ENCODE measurements at regions not wholly inside any gene's neighbourhood (a gene's known extent, or its start where the extent isn't known, plus 50 kb on each side); places are given as distances from the start of the nearest gene placed in this dataset.

DNA sequence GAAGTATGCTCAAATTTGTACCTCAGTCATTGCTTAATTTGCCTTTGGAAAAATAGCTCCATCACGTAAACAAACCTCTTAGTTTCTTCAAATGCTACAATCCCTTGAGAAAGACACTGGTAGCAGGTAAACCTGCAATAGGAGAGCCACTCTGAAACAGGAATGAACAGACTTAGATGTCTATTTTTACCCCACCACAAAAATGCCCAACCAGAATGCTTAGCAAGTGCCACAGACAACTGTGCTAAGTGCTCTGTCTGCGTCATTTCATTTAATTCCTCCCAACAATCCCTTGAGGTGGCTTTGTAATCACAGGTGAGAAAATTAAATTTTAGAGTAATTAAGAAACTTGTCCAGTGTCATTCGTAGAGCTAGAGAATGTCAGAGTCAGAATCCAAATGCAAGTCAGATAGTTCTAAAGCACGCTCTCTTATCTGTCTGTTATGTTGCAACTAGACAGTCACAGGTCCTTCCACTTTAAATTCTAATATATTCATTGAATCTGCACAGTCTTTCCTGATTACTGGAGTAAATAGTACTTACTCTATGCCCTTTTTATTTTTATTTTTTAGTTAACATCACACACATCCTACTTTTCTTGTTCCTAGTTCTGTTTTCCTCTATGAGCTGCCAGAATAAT lies 89.0 kb upstream of the GRIA4 start:
- peaks cover 11% of the 10 kb centered on the region for H3K4me1 Mint-ChIP-seq
- no peak overlapping the region for H3K27ac Mint-ChIP-seq (ENCODE audit: unreplicated experiment)
- H3K9me3 Mint-ChIP-seq, result peaks cover 5% of the 10 kb centered on the region
- no peaks in the 10 kb centered on the region for H3K36me3 Mint-ChIP-seq (ENCODE audit: low read depth)
- H3K4me3 Mint-ChIP-seq, result no peak overlapping the region
- TF ChIP-seq, protein P1, sequence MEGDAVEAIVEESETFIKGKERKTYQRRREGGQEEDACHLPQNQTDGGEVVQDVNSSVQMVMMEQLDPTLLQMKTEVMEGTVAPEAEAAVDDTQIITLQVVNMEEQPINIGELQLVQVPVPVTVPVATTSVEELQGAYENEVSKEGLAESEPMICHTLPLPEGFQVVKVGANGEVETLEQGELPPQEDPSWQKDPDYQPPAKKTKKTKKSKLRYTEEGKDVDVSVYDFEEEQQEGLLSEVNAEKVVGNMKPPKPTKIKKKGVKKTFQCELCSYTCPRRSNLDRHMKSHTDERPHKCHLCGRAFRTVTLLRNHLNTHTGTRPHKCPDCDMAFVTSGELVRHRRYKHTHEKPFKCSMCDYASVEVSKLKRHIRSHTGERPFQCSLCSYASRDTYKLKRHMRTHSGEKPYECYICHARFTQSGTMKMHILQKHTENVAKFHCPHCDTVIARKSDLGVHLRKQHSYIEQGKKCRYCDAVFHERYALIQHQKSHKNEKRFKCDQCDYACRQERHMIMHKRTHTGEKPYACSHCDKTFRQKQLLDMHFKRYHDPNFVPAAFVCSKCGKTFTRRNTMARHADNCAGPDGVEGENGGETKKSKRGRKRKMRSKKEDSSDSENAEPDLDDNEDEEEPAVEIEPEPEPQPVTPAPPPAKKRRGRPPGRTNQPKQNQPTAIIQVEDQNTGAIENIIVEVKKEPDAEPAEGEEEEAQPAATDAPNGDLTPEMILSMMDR (conservative IDR thresholded peaks at IDR 0.05), result no peak
- H3K27me3 Mint-ChIP-seq (ENCODE audit: low read depth), result peaks cover 14% of the 10 kb centered on the region
- DNase-seq (ENCODE audit: low read depth, low spot score), result no peak

DNA sequence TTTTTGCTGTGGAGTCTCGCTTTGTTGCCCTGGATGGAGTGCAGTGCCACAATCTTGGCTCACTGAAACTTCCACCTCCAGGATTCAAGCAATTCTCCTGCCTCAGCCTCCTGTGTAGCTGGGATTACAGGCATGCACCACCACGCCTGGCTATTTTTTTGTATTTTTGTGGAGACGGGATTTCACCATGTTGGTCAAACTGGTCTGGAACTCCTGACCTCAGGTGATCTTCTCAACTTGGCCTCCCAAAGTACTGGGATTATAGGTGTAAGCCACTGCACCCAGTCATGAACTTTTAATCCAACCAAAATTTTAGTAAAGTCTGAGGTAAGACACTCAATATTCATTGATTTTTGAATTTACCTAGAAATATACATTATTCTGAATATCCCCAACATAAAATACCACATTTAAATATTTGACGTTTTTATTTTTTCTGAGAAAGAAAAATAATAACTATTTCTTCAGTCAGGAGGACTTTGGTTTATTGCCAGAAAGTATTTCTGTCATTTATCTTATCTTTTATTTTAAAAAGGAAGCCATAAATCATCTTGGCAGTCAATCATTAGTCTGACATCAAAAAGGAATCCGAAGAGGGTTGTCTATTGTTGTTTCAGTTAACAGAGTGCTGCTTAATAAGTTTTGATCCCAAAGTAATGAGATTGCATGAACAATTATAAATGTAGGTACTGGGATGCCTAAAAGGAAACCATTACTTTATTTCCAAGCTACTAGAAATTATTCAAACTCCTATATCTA lies 102.2 kb upstream of the GRIA4 start:
- H3K4me3 Mint-ChIP-seq, result no peak overlapping the region
- no peaks in the 10 kb centered on the region for H3K9me3 Mint-ChIP-seq
- H3K27ac Mint-ChIP-seq (ENCODE audit: unreplicated experiment), result no peak overlapping the region
- TF ChIP-seq, protein P1 (conservative IDR thresholded peaks at IDR 0.05), result no peak
- H3K36me3 Mint-ChIP-seq (ENCODE audit: low read depth), result no peaks in the 10 kb centered on the region
- no peak for DNase-seq (ENCODE audit: low read depth, low spot score)
- H3K4me1 Mint-ChIP-seq, result no peaks in the 10 kb centered on the region
- peaks cover 7% of the 10 kb centered on the region for H3K27me3 Mint-ChIP-seq (ENCODE audit: low read depth)

DNA sequence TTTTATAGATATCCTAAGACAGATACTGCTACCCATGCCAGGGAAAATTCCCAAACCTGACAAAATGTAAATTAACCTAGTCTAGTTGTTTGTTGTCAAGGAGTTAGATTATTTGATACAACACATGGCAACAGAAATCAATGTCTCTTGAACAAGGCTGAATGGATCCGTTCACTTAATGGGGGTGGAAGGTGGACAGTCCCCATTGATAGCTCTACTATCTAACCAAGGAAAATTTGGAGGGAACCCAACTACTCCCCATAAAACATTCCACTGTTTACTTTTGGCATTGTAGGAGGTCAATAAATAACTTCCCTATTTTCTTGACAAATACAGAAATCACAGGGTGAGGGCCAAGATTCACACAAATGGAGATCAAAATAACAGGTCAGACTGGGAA lies 117.9 kb upstream of the GRIA4 start:
- Mint-ChIP-seq H3K4me1 (peaks cover 17% of the 10 kb centered on the region), H3K36me3 (ENCODE audit: low read depth) (no peaks in the 10 kb centered on the region), H3K4me3 (no peak overlapping the region), H3K9me3 (no peaks in the 10 kb centered on the region), H3K27me3 (ENCODE audit: low read depth) (no peaks in the 10 kb centered on the region), H3K27ac (ENCODE audit: unreplicated experiment) (no peak overlapping the region)
- no peak for DNase-seq (ENCODE audit: low read depth, low spot score)
- TF ChIP-seq, protein P1 (conservative IDR thresholded peaks at IDR 0.05), result no peak

DNA sequence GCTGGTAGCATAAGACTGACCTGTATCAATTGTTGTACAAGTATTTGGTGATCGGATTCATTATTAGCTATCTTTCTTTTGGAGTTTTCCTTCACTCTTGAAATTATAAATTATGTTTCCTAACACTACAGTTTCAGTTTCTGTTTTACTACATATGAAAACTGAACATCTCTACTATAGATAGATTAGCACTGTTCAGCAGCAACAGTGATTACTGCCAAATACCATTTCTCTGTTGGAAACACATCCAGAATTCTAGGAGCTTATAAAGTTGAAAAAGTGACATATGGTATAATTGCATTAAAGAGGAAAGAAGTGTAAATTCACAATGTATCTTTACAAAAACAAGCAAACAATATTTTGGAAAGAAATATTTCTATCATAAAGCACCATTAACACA lies 118.5 kb upstream of the GRIA4 start:
- Mint-ChIP-seq H3K27me3 (ENCODE audit: low read depth) (no peaks in the 10 kb centered on the region), H3K27ac (ENCODE audit: unreplicated experiment) (no peak overlapping the region), H3K4me3 (no peak overlapping the region), H3K4me1 (peaks cover 17% of the 10 kb centered on the region), H3K36me3 (ENCODE audit: low read depth) (no peaks in the 10 kb centered on the region), H3K9me3 (no peaks in the 10 kb centered on the region)
- TF ChIP-seq, protein P1 (conservative IDR thresholded peaks at IDR 0.05), result no peak
- no peak for DNase-seq (ENCODE audit: low read depth, low spot score)

DNA sequence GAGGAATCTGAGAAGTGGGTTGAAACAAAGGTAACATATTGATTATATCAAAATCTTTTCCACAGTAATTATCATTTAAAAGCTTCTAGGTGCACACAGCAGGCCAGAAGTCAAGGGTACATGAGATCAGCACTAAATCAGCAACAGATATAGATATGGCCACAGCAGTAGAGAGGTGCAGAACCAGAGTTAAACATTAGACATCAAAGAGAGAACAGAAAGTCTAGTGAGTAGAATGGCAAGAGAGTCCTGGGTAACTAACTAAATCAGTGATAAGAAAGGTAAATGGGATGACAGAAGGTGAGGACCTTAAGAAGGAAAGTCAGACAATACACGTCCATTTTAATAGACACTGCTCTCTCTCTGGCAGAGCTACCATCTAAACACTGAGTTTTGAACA lies 119.5 kb upstream of the GRIA4 start:
- no peak for DNase-seq (ENCODE audit: low read depth, low spot score)
- H3K36me3 Mint-ChIP-seq (ENCODE audit: low read depth), result no peaks in the 10 kb centered on the region
- peaks cover 17% of the 10 kb centered on the region for H3K4me1 Mint-ChIP-seq
- TF ChIP-seq, protein P1 (conservative IDR thresholded peaks at IDR 0.05), result no peak
- H3K9me3 Mint-ChIP-seq, result no peaks in the 10 kb centered on the region
- H3K27ac Mint-ChIP-seq (ENCODE audit: unreplicated experiment), result no peak overlapping the region
- H3K4me3 Mint-ChIP-seq, result no peak overlapping the region
- no peaks in the 10 kb centered on the region for H3K27me3 Mint-ChIP-seq (ENCODE audit: low read depth)
